CD14-positive monocyte (primary cell): ENCODE measurements at regions not wholly inside any gene's neighbourhood (a gene's known extent, or its start where the extent isn't known, plus 50 kb on each side); places are given as distances from the start of the nearest gene placed in this dataset.

Experiments used
- DNase-seq, 3 donors: peaks; one replicate each; pipeline ENCODE4 v3.0.0-alpha.2; 2011 to 2022
- H2AFZ ChIP-seq: 2 replicates; pipeline ENCODE4 v1.6.0; 2012; ENCODE audit warnings: mild to moderate bottlenecking, low read depth, low read length, inconsistent platforms; ENCODE audit not compliant: insufficient read depth, poor library complexity, severe bottlenecking
- H3K27ac ChIP-seq, 2 donors: 1 replicate in 1 of 2; 2 replicates in 1 of 2; pipeline ENCODE4 v1.5.1; 2012 to 2013; ENCODE audit warnings: low read length in 2 of 2, control low read depth in 1 of 2, inconsistent platforms in 1 of 2, low read depth in 1 of 2, mild to moderate bottlenecking in 1 of 2
- H3K27me3 ChIP-seq, 2 donors: one replicate each; pipeline versions ENCODE4 v1.6.0 to v1.6.1; 2011 to 2013; ENCODE audit warnings: low read length in 2 of 2; ENCODE audit not compliant: control insufficient read depth in 2 of 2, insufficient read depth in 2 of 2
- H3K36me3 ChIP-seq, 2 donors: replicated peaks in 1 of 2; 1 replicate in 1 of 2; 2 replicates in 1 of 2; pipeline versions ENCODE4 v1.5.1 to v1.6.1; 2012 to 2013; ENCODE audit warnings: low read length in 2 of 2, control low read depth in 1 of 2, inconsistent platforms in 1 of 2, mild to moderate bottlenecking in 1 of 2; ENCODE audit not compliant: insufficient read depth in 2 of 2, control insufficient read depth in 1 of 2
- H3K4me1 ChIP-seq, 2 donors: 1 replicate in 1 of 2; 2 replicates in 1 of 2; pipeline versions ENCODE4 v1.5.1 to v1.6.1; 2012 to 2013; ENCODE audit warnings: low read length in 2 of 2, control low read depth in 1 of 2, inconsistent platforms in 1 of 2, mild to moderate bottlenecking in 1 of 2, moderate library complexity in 1 of 2; ENCODE audit not compliant: insufficient read depth in 2 of 2, control insufficient read depth in 1 of 2
- H3K4me2 ChIP-seq: replicated peaks from 2 replicates; pipeline ENCODE3; 2012; ENCODE audit warnings: low read length, moderate library complexity, mild to moderate bottlenecking; ENCODE audit not compliant: poor library complexity, severe bottlenecking; ENCODE audit errors: extremely low read depth
- H3K4me3 ChIP-seq, 3 experiments: fragments of 200-600 bp in 1 of 3; sonication (generic) in 1 of 3; replicated peaks in 1 of 3; 1 replicate in 2 of 3; 2 replicates in 1 of 3; pipeline ENCODE4 v1.5.1; 2011 to 2013; ENCODE audit warnings: low read length in 3 of 3, mild to moderate bottlenecking in 3 of 3, control low read depth in 2 of 3, low read depth in 2 of 3, inconsistent platforms in 1 of 3, moderate library complexity in 1 of 3
- H3K79me2 ChIP-seq: 2 replicates; pipeline ENCODE4 v1.6.0; 2012; ENCODE audit warnings: mild to moderate bottlenecking, control low read depth, inconsistent platforms, low read length, moderate library complexity; ENCODE audit not compliant: insufficient read depth
- H3K9ac ChIP-seq: 2 replicates; pipeline ENCODE4 v1.6.0; 2017; ENCODE audit warnings: low read length, mild to moderate bottlenecking; ENCODE audit not compliant: insufficient read depth, poor library complexity, severe bottlenecking
- H3K9me3 ChIP-seq, 2 donors: replicated peaks in 1 of 2; 1 replicate in 1 of 2; 2 replicates in 1 of 2; pipeline versions ENCODE4 v1.5.1 to v1.6.1; 2012 to 2013; ENCODE audit warnings: low read length in 2 of 2, control low read depth in 1 of 2; ENCODE audit not compliant: control insufficient read depth in 1 of 2, insufficient read depth in 1 of 2
- H4K20me1 ChIP-seq: 2 replicates; pipeline ENCODE4 v1.6.0; 2012; ENCODE audit warnings: mild to moderate bottlenecking, low read length, control low read depth, moderate library complexity; ENCODE audit not compliant: insufficient read depth
- H3K27ac Mint-ChIP-seq, 7 donors: one replicate each; pipeline ENCODE4 v1.8.0; 2020; ENCODE audit warnings: mild to moderate bottlenecking in 7 of 7, mixed read lengths in 7 of 7, moderate library complexity in 6 of 7, inconsistent platforms in 2 of 7
- H3K27me3 Mint-ChIP-seq, 3 donors: one replicate each; pipeline ENCODE4 v1.8.0; 2021 to 2022; ENCODE audit warnings: low read depth in 3 of 3, mild to moderate bottlenecking in 3 of 3, mixed read lengths in 3 of 3, moderate library complexity in 3 of 3, inconsistent platforms in 1 of 3
- H3K36me3 Mint-ChIP-seq, 2 donors: one replicate each; pipeline ENCODE4 v1.8.0; 2020; ENCODE audit warnings: mixed read lengths in 2 of 2, inconsistent platforms in 1 of 2, mild to moderate bottlenecking in 1 of 2
- H3K4me1 Mint-ChIP-seq: one replicate; pipeline ENCODE4 v1.8.0; 2020; ENCODE audit warnings: mild to moderate bottlenecking, mixed read lengths
- H3K4me3 Mint-ChIP-seq, 2 donors: one replicate each; pipeline ENCODE4 v1.8.0; 2020; ENCODE audit warnings: mild to moderate bottlenecking in 2 of 2, mixed read lengths in 2 of 2, moderate library complexity in 1 of 2
- H3K9me3 Mint-ChIP-seq, 7 donors: one replicate each; pipeline ENCODE4 v1.8.0; 2020 to 2022; ENCODE audit warnings: mixed read lengths in 7 of 7, mild to moderate bottlenecking in 6 of 7, moderate library complexity in 6 of 7, inconsistent platforms in 2 of 7
- WGBS: methylation state at CpG from one replicate; pipeline ENCODE4 v1.1.5; 2013; ENCODE audit warnings: missing lambda C conversion rate; ENCODE audit not compliant: insufficient coverage; 5-methylcytosine and 5-hydroxymethylcytosine counted together
- intact Hi-C, 2 donors: fragments of 100-400 bp; cut with micrococcal nuclease; formaldehyde crosslinking; loops; one replicate each; pipeline versions ENCODE4 v1.15.0 to v1.15.1; 2023
- TF ChIP-seq, protein P1 (sequence below): fragments of 200-600 bp; IDR thresholded peaks from one replicate; pipeline ENCODE4 v1.8.0; 2022; ENCODE audit warnings: antibody characterized with exemption, mild to moderate bottlenecking

DNA sequence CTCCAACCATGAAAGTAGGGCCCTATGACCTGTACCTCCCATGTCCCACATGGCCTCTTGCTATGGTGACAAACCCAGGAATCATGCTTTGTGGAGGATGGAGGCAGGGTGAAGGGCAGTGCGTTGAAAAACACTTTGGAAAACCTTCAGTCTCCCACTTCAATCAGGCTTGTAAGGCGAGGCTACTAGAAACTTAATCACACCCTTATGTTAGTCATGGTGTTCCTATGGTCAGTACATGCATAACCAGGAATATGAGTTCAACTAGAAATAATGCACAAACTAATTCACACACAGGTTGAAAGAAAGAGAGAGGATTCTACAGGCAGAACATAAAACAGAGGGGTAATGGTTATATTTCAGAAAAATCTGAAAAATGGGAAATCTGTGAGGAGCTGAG lies 601.1 kb downstream of the KCTD16 start:
- H3K9ac ChIP-seq = no peak overlapping the region
- H3K4me3 ChIP-seq = no peak overlapping the region
- H4K20me1 ChIP-seq = no peaks in the 10 kb centered on the region
- H3K27me3 ChIP-seq = no peaks in the 10 kb centered on the region
- no peaks in the 10 kb centered on the region for H3K4me1 ChIP-seq
- no peak overlapping the region for H3K4me2 ChIP-seq
- no peaks in the 10 kb centered on the region for H3K27me3 Mint-ChIP-seq
- WGBS = no CpG with 5 or more reads among the region's 2 CpGs
- no peak overlapping the region for H2AFZ ChIP-seq
- no peaks in the 10 kb centered on the region for H3K36me3 ChIP-seq
- TF ChIP-seq, protein P1, sequence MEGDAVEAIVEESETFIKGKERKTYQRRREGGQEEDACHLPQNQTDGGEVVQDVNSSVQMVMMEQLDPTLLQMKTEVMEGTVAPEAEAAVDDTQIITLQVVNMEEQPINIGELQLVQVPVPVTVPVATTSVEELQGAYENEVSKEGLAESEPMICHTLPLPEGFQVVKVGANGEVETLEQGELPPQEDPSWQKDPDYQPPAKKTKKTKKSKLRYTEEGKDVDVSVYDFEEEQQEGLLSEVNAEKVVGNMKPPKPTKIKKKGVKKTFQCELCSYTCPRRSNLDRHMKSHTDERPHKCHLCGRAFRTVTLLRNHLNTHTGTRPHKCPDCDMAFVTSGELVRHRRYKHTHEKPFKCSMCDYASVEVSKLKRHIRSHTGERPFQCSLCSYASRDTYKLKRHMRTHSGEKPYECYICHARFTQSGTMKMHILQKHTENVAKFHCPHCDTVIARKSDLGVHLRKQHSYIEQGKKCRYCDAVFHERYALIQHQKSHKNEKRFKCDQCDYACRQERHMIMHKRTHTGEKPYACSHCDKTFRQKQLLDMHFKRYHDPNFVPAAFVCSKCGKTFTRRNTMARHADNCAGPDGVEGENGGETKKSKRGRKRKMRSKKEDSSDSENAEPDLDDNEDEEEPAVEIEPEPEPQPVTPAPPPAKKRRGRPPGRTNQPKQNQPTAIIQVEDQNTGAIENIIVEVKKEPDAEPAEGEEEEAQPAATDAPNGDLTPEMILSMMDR = no peak
- H3K9me3 ChIP-seq = no peaks in the 10 kb centered on the region
- H3K36me3 Mint-ChIP-seq = no peaks in the 10 kb centered on the region
- H3K4me3 Mint-ChIP-seq = no peak overlapping the region
- peaks cover 0 to 6% (median 2%) of the 10 kb centered on the region in 7 donors for H3K9me3 Mint-ChIP-seq
- intact Hi-C loops = no loop called here
- H3K27ac Mint-ChIP-seq = peak overlapping the region in 1 of 7 donors; percentile 8
- no peaks in the 10 kb centered on the region for H3K79me2 ChIP-seq
- no peaks in the 10 kb centered on the region for H3K4me1 Mint-ChIP-seq
- H3K27ac ChIP-seq = no peak overlapping the region
- no peak for DNase-seq

DNA sequence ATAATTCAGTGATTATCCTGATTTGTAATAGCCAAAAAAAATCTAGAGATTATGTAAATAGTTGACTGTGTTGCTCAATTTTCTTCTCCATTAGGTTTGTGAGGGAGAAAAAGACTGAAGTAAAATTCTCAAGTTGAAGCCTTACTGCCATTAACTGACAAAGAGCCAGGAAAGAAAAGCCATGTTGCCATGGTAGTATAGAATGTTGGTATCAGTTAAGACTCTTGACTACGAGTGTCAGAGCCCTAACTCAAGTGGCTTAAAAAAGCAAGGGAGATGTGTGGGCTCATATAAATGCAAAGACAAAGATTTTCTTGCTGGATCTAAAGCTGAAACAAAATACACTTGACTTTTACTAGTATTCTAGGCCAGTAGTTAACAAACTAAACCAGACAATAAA lies 571.7 kb downstream of the KCTD16 start:
- Mint-ChIP-seq H3K4me1 (no peaks in the 10 kb centered on the region), H3K27me3 (no peaks in the 10 kb centered on the region), H3K27ac (no peak overlapping the region), H3K9me3 (peaks cover 8 to 19% (median 15%) of the 10 kb centered on the region in 7 donors), H3K36me3 (no peaks in the 10 kb centered on the region), H3K4me3 (no peak overlapping the region)
- Histone ChIP-seq H3K27ac (no peak overlapping the region), H3K4me2 (no peak overlapping the region), H2AFZ (no peak overlapping the region), H3K79me2 (no peaks in the 10 kb centered on the region), H3K4me3 (no peak overlapping the region), H3K4me1 (no peaks in the 10 kb centered on the region), H3K9me3 (peaks cover 8 to 9% of the 10 kb centered on the region in 2 donors), H4K20me1 (no peaks in the 10 kb centered on the region), H3K9ac (no peak overlapping the region), H3K36me3 (no peaks in the 10 kb centered on the region), H3K27me3 (no peaks in the 10 kb centered on the region)
- WGBS = 83% methylated on average over 1 of the region's 1 CpG
- TF ChIP-seq, protein P1 = no peak
- DNase-seq = no peak
- intact Hi-C loops = no loop called here
